BE2C (cell line): ENCODE measurements at regions not wholly inside any gene's neighbourhood (a gene's known extent, or its start where the extent isn't known, plus 50 kb on each side); places are given as distances from the start of the nearest gene placed in this dataset.

ENCODE experiments used
- DNase-seq: peaks from one replicate; pipeline ENCODE4 v3.0.0-alpha.2; 2020
- H3K27me3 ChIP-seq: fragments of 250-450 bp; sonication (Bioruptor Pico); 2 replicates; pipeline ENCODE4 v1.5.1; 2020; ENCODE audit warnings: mild to moderate bottlenecking
- H3K36me3 ChIP-seq: fragments of 250-450 bp; sonication (Bioruptor Pico); 2 replicates; pipeline ENCODE4 v1.5.1; 2020; ENCODE audit warnings: mild to moderate bottlenecking
- H3K4me1 ChIP-seq: fragments of 250-450 bp; sonication (Bioruptor Pico); 2 replicates; pipeline ENCODE4 v1.5.1; 2020
- H3K4me3 ChIP-seq: 2 replicates; pipeline ENCODE4 v1.5.1; 2011; ENCODE audit warnings: low read depth, low read length
- H3K9me3 ChIP-seq: fragments of 250-450 bp; sonication (Bioruptor Pico); 2 replicates; pipeline ENCODE4 v1.5.1; 2020
- CTCF ChIP-seq: IDR thresholded peaks from 2 replicates; pipeline ENCODE4 v1.5.1; 2012; ENCODE audit warnings: mild to moderate bottlenecking, low read depth, low read length

GRCh38 chr6:168823397-168824212 lies 382.6 kb downstream of the SMOC2 start:
- Histone ChIP-seq H3K36me3 (no peaks in the 10 kb centered on the region), H3K4me1 (no peaks in the 10 kb centered on the region), H3K4me3 (no peak overlapping the region), H3K9me3 (no peaks in the 10 kb centered on the region; the same call in 1 of the 2 replicates), H3K27me3 (no peaks in the 10 kb centered on the region)
- TF ChIP-seq CTCF: no peak
- DNase-seq: no peak

GRCh38 chr6:168822376-168822775 lies 381.4 kb downstream of the SMOC2 start:
- H3K4me1 ChIP-seq: no peaks in the 10 kb centered on the region
- H3K36me3 ChIP-seq: no peaks in the 10 kb centered on the region
- no peaks in the 10 kb centered on the region for H3K27me3 ChIP-seq
- TF ChIP-seq CTCF: no peak
- H3K9me3 ChIP-seq: no peaks in the 10 kb centered on the region; the same call in 1 of the 2 replicates
- no peak overlapping the region for H3K4me3 ChIP-seq
- no peak for DNase-seq

- no peaks in the 10 kb centered on the region for H3K36me3 ChIP-seq
- no peak for TF ChIP-seq CTCF
- no peak overlapping the region for H3K4me3 ChIP-seq
- H3K27me3 ChIP-seq: no peaks in the 10 kb centered on the region
- no peaks in the 10 kb centered on the region for H3K4me1 ChIP-seq
- no peak for DNase-seq
- H3K9me3 ChIP-seq: no peaks in the 10 kb centered on the region; the same call in 1 of the 2 replicates
Observed at GRCh38 chr6:168819546-168819945, 378.6 kb downstream of the SMOC2 start.

- Histone ChIP-seq H3K4me3 (no peak overlapping the region), H3K27me3 (no peaks in the 10 kb centered on the region), H3K4me1 (no peaks in the 10 kb centered on the region), H3K9me3 (no peaks in the 10 kb centered on the region), H3K36me3 (no peaks in the 10 kb centered on the region)
- no peak for TF ChIP-seq CTCF
- no peak for DNase-seq
Observed at GRCh38 chr6:168817558-168818159, 376.7 kb downstream of the SMOC2 start.

GRCh38 chr6:168815229-168815628 lies 374.2 kb downstream of the SMOC2 start:
- Histone ChIP-seq H3K4me3 (no peak overlapping the region), H3K27me3 (no peaks in the 10 kb centered on the region), H3K4me1 (no peaks in the 10 kb centered on the region), H3K9me3 (no peaks in the 10 kb centered on the region), H3K36me3 (no peaks in the 10 kb centered on the region)
- TF ChIP-seq CTCF: peak; percentile 24; the same call in 1 of the 2 replicates
- DNase-seq: no peak

GRCh38 chr6:168808232-168808631 lies 367.2 kb downstream of the SMOC2 start:
- no peak for DNase-seq
- Histone ChIP-seq H3K27me3 (no peaks in the 10 kb centered on the region), H3K4me3 (no peak overlapping the region), H3K36me3 (no peaks in the 10 kb centered on the region), H3K4me1 (no peaks in the 10 kb centered on the region), H3K9me3 (no peaks in the 10 kb centered on the region)
- TF ChIP-seq CTCF: no peak
